Thoracic aorta (tissue), 2 donors: ENCODE measurements at regions not wholly inside any gene's neighbourhood (a gene's known extent, or its start where the extent isn't known, plus 50 kb on each side); places are given as distances from the start of the nearest gene placed in this dataset.
"Not testable (repeated sequence)": the region's sequence is repeated elsewhere in the genome, so short reads cannot be mapped to it uniquely, and the experiment has no call there.

Experiments used
- ATAC-seq: fragments of 150-250 bp; one replicate; pipeline ENCODE4 v1.8.0; 2017; ENCODE audit warnings: low read depth; ENCODE audit not compliant: insufficient number of reproducible peaks, low FRiP score
- DNase-seq: peaks from one replicate; pipeline ENCODE4 v3.0.0-alpha.2; 2020; ENCODE audit warnings: low spot score
- H3K27ac ChIP-seq, 2 donors: fragments of 200-600 bp; sonication (generic); 1 replicate in 1 of 2; 2 replicates in 1 of 2; pipeline ENCODE4 v1.5.1; 2016; ENCODE audit warnings: mild to moderate bottlenecking in 2 of 2, moderate library complexity in 2 of 2
- H3K27me3 ChIP-seq: fragments of 200-600 bp; sonication (generic); replicated peaks from 2 replicates; pipeline ENCODE4 v1.6.0; 2016; ENCODE audit warnings: mild to moderate bottlenecking; ENCODE audit not compliant: insufficient read depth
- H3K36me3 ChIP-seq: fragments of 200-600 bp; sonication (generic); one replicate; pipeline ENCODE4 v1.5.1; 2016
- H3K4me1 ChIP-seq, 2 donors: fragments of 200-600 bp; sonication (generic); 1 replicate in 1 of 2; 2 replicates in 1 of 2; pipeline versions ENCODE4 v1.5.1 to v1.6.0; 2016; ENCODE audit warnings: low read depth in 2 of 2, mild to moderate bottlenecking in 1 of 2; ENCODE audit not compliant: control insufficient read depth in 1 of 2
- H3K4me3 ChIP-seq: fragments of 200-600 bp; sonication (generic); 2 replicates; pipeline ENCODE4 v1.5.1; 2016; ENCODE audit warnings: mild to moderate bottlenecking
- H3K9me3 ChIP-seq: fragments of 200-600 bp; sonication (generic); 2 replicates; pipeline ENCODE4 v1.5.1; 2016
- TF ChIP-seq, protein P1 (sequence below): fragments of 200-600 bp; sonication (generic); IDR thresholded peaks from one replicate; pipeline ENCODE4 v1.5.1; 2019; ENCODE audit warnings: antibody characterized with exemption

GRCh38 chr3:557972-558371, 361.4 kb downstream of the CHL1 start:
- Histone ChIP-seq H3K27ac (no peak overlapping the region), H3K4me1 (no peaks in the 10 kb centered on the region), H3K9me3 (no peaks in the 10 kb centered on the region), H3K27me3 (no peaks in the 10 kb centered on the region), H3K36me3 (no peaks in the 10 kb centered on the region), H3K4me3 (no peak overlapping the region)
- TF ChIP-seq, protein P1, sequence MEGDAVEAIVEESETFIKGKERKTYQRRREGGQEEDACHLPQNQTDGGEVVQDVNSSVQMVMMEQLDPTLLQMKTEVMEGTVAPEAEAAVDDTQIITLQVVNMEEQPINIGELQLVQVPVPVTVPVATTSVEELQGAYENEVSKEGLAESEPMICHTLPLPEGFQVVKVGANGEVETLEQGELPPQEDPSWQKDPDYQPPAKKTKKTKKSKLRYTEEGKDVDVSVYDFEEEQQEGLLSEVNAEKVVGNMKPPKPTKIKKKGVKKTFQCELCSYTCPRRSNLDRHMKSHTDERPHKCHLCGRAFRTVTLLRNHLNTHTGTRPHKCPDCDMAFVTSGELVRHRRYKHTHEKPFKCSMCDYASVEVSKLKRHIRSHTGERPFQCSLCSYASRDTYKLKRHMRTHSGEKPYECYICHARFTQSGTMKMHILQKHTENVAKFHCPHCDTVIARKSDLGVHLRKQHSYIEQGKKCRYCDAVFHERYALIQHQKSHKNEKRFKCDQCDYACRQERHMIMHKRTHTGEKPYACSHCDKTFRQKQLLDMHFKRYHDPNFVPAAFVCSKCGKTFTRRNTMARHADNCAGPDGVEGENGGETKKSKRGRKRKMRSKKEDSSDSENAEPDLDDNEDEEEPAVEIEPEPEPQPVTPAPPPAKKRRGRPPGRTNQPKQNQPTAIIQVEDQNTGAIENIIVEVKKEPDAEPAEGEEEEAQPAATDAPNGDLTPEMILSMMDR = no peak
- ATAC-seq = no peak
- no peak for DNase-seq

DNA sequence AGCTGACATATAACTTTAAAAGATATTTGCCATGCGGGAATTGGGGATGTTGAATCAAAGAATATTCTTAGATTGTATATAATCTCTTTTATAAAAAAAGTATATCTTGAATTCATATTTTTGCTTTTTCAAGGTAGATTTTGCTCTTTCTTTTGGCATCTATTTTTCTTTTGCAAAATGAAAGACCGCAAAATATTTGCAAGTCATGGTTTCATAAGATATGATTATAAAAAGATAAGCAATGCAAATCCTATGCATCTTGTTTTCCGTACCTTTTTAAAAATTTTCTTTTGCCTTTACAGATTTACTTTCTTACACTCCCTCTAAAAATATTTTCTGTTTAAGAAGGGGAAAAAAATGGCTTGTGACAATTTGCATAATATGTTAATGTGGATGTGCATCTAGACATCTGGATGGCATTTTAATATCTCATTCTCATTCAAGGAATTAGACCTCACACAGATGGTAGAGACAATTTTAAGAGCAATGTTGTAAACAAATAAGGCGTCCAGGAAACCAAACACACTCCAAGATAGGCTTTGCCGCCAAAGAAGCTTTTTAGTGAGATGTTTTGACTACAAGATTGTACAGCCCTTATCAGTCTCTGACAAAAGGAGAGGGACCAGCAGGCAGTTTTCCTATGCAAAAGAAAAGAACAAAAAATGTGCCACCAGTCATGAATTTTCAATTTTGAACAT, 371.1 kb downstream of the CHL1 start:
- ATAC-seq (no peak), DNase-seq (no peak)
- Histone ChIP-seq H3K27ac (no peak overlapping the region), H3K4me1 (no peaks in the 10 kb centered on the region), H3K27me3 (no peaks in the 10 kb centered on the region), H3K36me3 (no peaks in the 10 kb centered on the region), H3K9me3 (no peaks in the 10 kb centered on the region), H3K4me3 (no peak overlapping the region)
- TF ChIP-seq, protein P1 = no peak

DNA sequence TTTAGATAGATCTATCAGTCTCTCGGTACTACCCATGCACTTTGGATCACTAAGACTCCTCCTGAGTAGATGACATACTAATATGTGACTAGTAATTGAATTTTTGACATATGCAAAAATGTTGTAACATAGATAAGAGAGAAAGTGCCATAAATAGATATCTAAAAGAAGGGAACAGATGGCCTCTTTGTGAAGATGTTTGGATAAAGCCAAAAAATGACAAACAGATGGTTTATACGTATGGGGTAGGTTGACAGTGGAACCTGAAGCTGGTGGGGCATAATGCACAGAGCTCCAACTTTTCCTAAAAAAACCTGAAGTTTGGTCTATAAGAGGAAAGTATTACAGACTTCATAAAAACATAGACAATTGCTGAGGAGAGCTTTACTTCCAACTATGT, 383.0 kb downstream of the CHL1 start:
- DNase-seq, H3K4me3 ChIP-seq, ATAC-seq, H3K4me1 ChIP-seq, H3K36me3 ChIP-seq, H3K27me3 ChIP-seq, H3K9me3 ChIP-seq, H3K27ac ChIP-seq: not testable (repeated sequence)

DNA sequence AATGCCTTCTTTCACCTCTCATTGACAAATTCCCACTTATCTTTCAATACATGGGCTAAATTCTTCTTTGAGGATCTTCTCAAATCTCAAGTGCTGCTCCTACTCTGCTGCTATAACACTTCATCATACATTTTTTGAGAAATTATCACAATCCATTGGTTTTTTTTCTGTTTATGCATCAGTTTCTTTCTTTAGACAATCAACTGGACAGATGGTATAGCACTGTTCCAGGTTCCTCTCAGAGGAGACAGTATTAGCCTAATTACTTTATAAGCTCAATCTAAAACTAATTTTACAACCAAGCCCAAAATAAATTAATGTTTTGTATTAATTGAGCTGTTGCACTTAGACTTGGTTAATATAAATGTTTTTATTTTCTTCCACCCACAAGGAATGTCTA, 392.5 kb downstream of the CHL1 start:
- not testable (repeated sequence) for ATAC-seq, H3K27me3 ChIP-seq

GRCh38 chr3:597304-597703, 400.7 kb downstream of the CHL1 start:
- ATAC-seq, H3K4me3 ChIP-seq, DNase-seq, H3K27me3 ChIP-seq, H3K4me1 ChIP-seq, H3K36me3 ChIP-seq, H3K9me3 ChIP-seq, H3K27ac ChIP-seq: not testable (repeated sequence)

More for the DNA sequence above, 392.5 kb downstream of the CHL1 start:
- not testable (repeated sequence) for H3K4me3 ChIP-seq, DNase-seq, H3K9me3 ChIP-seq, H3K36me3 ChIP-seq, H3K4me1 ChIP-seq, H3K27ac ChIP-seq

- H3K4me3 ChIP-seq, H3K9me3 ChIP-seq, DNase-seq, H3K27me3 ChIP-seq, ATAC-seq, H3K4me1 ChIP-seq, H3K36me3 ChIP-seq, H3K27ac ChIP-seq: not testable (repeated sequence)
Observed at GRCh38 chr3:597746-598145, 401.2 kb downstream of the CHL1 start.

GRCh38 chr3:607480-607879, 410.9 kb downstream of the CHL1 start:
- H3K9me3 ChIP-seq, ATAC-seq, H3K4me1 ChIP-seq, H3K27me3 ChIP-seq, H3K4me3 ChIP-seq, H3K27ac ChIP-seq, H3K36me3 ChIP-seq, DNase-seq: not testable (repeated sequence)

GRCh38 chr3:621714-622113, 425.2 kb downstream of the CHL1 start:
- Histone ChIP-seq H3K27ac (no peak overlapping the region), H3K4me1 (no peaks in the 10 kb centered on the region), H3K27me3 (no peaks in the 10 kb centered on the region), H3K9me3 (no peaks in the 10 kb centered on the region), H3K36me3 (no peaks in the 10 kb centered on the region), H3K4me3 (no peak overlapping the region)
- no peak for DNase-seq
- ATAC-seq = no peak
- TF ChIP-seq, protein P1 = no peak
